ENCODE measurements at regions not wholly inside any gene's neighbourhood (a gene's known extent, or its start where the extent isn't known, plus 50 kb on each side); places are given as distances from the start of the nearest gene placed in this dataset.

- TF ChIP-seq, protein P1, sequence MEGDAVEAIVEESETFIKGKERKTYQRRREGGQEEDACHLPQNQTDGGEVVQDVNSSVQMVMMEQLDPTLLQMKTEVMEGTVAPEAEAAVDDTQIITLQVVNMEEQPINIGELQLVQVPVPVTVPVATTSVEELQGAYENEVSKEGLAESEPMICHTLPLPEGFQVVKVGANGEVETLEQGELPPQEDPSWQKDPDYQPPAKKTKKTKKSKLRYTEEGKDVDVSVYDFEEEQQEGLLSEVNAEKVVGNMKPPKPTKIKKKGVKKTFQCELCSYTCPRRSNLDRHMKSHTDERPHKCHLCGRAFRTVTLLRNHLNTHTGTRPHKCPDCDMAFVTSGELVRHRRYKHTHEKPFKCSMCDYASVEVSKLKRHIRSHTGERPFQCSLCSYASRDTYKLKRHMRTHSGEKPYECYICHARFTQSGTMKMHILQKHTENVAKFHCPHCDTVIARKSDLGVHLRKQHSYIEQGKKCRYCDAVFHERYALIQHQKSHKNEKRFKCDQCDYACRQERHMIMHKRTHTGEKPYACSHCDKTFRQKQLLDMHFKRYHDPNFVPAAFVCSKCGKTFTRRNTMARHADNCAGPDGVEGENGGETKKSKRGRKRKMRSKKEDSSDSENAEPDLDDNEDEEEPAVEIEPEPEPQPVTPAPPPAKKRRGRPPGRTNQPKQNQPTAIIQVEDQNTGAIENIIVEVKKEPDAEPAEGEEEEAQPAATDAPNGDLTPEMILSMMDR (IDR thresholded peaks at IDR 0.05; ENCODE audit: borderline replicate concordance, extremely low read depth, low read length, poor library complexity, severe bottlenecking): no peak
- TF ChIP-seq EZH2 (IDR thresholded peaks at IDR 0.05; ENCODE audit: borderline replicate concordance, low read depth, low read length, severe bottlenecking): no peak
Observed at GRCh38 chr10:61136139-61136538, 192.2 kb upstream of the RHOBTB1 start.
